ENCODE measurements at regions not wholly inside any gene's neighbourhood (a gene's known extent, or its start where the extent isn't known, plus 50 kb on each side); places are given as distances from the start of the nearest gene placed in this dataset.

DNA sequence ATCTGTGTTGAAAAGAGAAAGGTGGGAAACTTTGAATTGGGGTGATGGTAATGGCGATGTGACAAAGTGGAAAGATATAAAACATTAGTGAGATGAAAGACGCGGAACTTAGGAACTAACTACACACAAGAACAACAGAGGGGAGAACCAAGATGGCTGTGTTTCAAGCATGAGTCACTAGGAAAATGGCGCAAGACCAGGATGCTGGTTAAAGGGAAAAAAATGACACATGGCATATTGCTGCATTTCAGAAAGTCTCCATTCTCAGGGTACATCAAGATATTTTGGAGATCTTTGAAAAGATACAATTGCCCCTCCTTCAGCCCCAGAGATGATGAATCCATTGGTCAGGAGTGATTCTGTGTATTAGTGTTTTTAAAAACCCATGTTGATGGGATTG is 164.4 kb downstream of the FBXO8 start:
- H3K9me1 ChIP-seq (ENCODE audit: control insufficient read depth, insufficient read depth, low read length): no peaks in the 10 kb centered on the region
- no TSS peak for BruUV-seq (replicated peaks)
- H3K9ac ChIP-seq (ENCODE audit: insufficient read depth in 1 of 2, low read depth in 2 of 2, low read length in 2 of 2): no peak overlapping the region
- intact Hi-C loops (cut with micrococcal nuclease) (no loop called here), in situ Hi-C loops (cut with MboI) (no loop called here)
- no peaks in the 10 kb centered on the region for H4K20me1 ChIP-seq (replicated peaks; ENCODE audit: control insufficient read depth, insufficient read depth, low read length)
- DNase-seq (ENCODE audit: extremely low read depth in 1 of 4, low spot score in 3 of 4): no peak
- ChIA-PET POLR2A (no interaction called here), CTCF (ENCODE audit: low intra/inter-chr PET ratio) (no interaction called here)
- TF ChIP-seq GABPA (tag; conservative IDR thresholded peaks at IDR 0.05; ENCODE audit: low read depth): no peak
- TF ChIP-seq CEBPB (tag; IDR thresholded peaks at IDR 0.05): peak; percentile 84
- TF ChIP-seq YY1 (IDR thresholded peaks at IDR 0.05; ENCODE audit: borderline replicate concordance in 1 of 3, control insufficient read depth in 1 of 3, extremely low read depth in 1 of 3, insufficient read depth in 3 of 3, insufficient read length in 1 of 3, insufficient replicate concordance in 2 of 3, low read depth in 1 of 3, low read length in 2 of 3): peak in 1 of 3 experiments; percentile 79
- 0 out of 2 replicates have a peak, but pooled peaks have one; percentile 23 for TF ChIP-seq EHMT2 (IDR thresholded peaks at IDR 0.05)
- peak; percentile 44; the same call in 1 of the 2 replicates for TF ChIP-seq FOSL1 (tag; conservative IDR thresholded peaks at IDR 0.05)
- TF ChIP-seq, protein P1, sequence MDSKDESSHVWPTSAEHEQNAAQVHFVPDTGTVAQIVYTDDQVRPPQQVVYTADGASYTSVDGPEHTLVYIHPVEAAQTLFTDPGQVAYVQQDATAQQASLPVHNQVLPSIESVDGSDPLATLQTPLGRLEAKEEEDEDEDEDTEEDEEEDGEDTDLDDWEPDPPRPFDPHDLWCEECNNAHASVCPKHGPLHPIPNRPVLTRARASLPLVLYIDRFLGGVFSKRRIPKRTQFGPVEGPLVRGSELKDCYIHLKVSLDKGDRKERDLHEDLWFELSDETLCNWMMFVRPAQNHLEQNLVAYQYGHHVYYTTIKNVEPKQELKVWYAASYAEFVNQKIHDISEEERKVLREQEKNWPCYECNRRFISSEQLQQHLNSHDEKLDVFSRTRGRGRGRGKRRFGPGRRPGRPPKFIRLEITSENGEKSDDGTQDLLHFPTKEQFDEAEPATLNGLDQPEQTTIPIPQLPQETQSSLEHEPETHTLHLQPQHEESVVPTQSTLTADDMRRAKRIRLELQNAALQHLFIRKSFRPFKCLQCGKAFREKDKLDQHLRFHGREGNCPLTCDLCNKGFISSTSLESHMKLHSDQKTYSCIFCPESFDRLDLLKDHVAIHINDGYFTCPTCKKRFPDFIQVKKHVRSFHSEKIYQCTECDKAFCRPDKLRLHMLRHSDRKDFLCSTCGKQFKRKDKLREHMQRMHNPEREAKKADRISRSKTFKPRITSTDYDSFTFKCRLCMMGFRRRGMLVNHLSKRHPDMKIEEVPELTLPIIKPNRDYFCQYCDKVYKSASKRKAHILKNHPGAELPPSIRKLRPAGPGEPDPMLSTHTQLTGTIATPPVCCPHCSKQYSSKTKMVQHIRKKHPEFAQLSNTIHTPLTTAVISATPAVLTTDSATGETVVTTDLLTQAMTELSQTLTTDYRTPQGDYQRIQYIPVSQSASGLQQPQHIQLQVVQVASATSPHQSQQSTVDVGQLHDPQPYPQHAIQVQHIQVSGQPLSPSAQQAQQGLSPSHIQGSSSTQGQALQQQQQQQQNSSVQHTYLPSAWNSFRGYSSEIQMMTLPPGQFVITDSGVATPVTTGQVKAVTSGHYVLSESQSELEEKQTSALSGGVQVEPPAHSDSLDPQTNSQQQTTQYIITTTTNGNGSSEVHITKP (IDR thresholded peaks at IDR 0.05; ENCODE audit: partially characterized antibody): peak; percentile 12
- TF ChIP-seq, protein P2, sequence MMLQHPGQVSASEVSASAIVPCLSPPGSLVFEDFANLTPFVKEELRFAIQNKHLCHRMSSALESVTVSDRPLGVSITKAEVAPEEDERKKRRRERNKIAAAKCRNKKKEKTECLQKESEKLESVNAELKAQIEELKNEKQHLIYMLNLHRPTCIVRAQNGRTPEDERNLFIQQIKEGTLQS (IDR thresholded peaks at IDR 0.05): peak; percentile 56
- TF ChIP-seq, protein P2 (CRISPR knock-in tag; conservative IDR thresholded peaks at IDR 0.05): no peak
- 0 out of 2 replicates have a peak, but pooled peaks have one; percentile 40 for TF ChIP-seq JUND (IDR thresholded peaks at IDR 0.05; ENCODE audit: borderline replicate concordance, low read depth, low read length)
- no peak for TF ChIP-seq JUND (tag; IDR thresholded peaks at IDR 0.05; ENCODE audit: borderline replicate concordance, low read depth, low read length)
- no peak for TF ChIP-seq HMG20B (CRISPR knock-in tag; IDR thresholded peaks at IDR 0.05)
- no peak for TF ChIP-seq CEBPG (CRISPR knock-in tag; IDR thresholded peaks at IDR 0.05)
- TF ChIP-seq CEBPG (tag; conservative IDR thresholded peaks at IDR 0.05 in 1 of 2, IDR thresholded peaks at IDR 0.05 in 1 of 2): 0 out of 4 replicates have a peak, but pooled peaks of 1 of the 2 experiments have one; percentile 28
- peak; percentile 11 for FAIRE-seq
- no peak for ATAC-seq
- no peaks in the 10 kb centered on the region for H3K79me2 ChIP-seq (ENCODE audit: control insufficient read depth, insufficient read depth, low read length)
- no peak overlapping the region for H3K4me2 ChIP-seq (ENCODE audit: insufficient read depth, low read length)
- H3K4me3 ChIP-seq: no peak overlapping the region
- H3K9me3 ChIP-seq (replicated peaks; ENCODE audit: control insufficient read depth, insufficient read depth, low read depth, low read length): no peaks in the 10 kb centered on the region
- peaks cover 0 to 3% of the 10 kb centered on the region in 2 experiments; a peak in 1 of 5 replicates for H3K4me1 ChIP-seq (replicated peaks in 1 of 2; ENCODE audit: control insufficient read depth in 2 of 2, insufficient read depth in 2 of 2, low read length in 2 of 2)
- no peak overlapping the region for H3K27ac ChIP-seq (ENCODE audit: extremely low read depth, low read depth, low read length)
- H2AFZ ChIP-seq (ENCODE audit: low read depth, low read length): peak overlapping the region; percentile 29
- H3K36me3 ChIP-seq (ENCODE audit: control insufficient read depth, insufficient read depth, low read length): no peaks in the 10 kb centered on the region
- no peaks in the 10 kb centered on the region for H3K27me3 ChIP-seq (ENCODE audit: control insufficient read depth in 2 of 2, insufficient read depth in 2 of 2, low read length in 2 of 2)
- WGBS (ENCODE audit: insufficient coverage, low coverage, missing lambda C conversion rate): 89% methylated on average over 4 of the region's 4 CpGs

Measured in K562 (cell line).